Adrenal gland (tissue), 9 donors: ENCODE measurements at regions not wholly inside any gene's neighbourhood (a gene's known extent, or its start where the extent isn't known, plus 50 kb on each side); places are given as distances from the start of the nearest gene placed in this dataset.

Experiments used
- DNase-seq, 7 donors: peaks; one replicate each; pipeline ENCODE4 v3.0.0-alpha.2; 2019 to 2020
- H3K27ac ChIP-seq, 5 donors: fragments of 200-600 bp; sonication (generic) in 4 of 5; 1 replicate in 3 of 5; 2 replicates in 2 of 5; pipeline versions ENCODE4 v1.5.1 to v1.8.0; 2016 to 2020; ENCODE audit warnings: mild to moderate bottlenecking in 1 of 5
- H3K27me3 ChIP-seq: fragments of 200-600 bp; 2 replicates; pipeline ENCODE4 v1.8.0; 2021
- H3K36me3 ChIP-seq, 2 donors: fragments of 200-600 bp; replicated peaks in 1 of 2; 1 replicate in 1 of 2; 2 replicates in 1 of 2; pipeline versions ENCODE4 v1.5.1 to v1.8.0; 2018 to 2022
- H3K4me1 ChIP-seq, 2 donors: fragments of 200-600 bp; replicated peaks in 1 of 2; 1 replicate in 1 of 2; 2 replicates in 1 of 2; pipeline versions ENCODE4 v1.5.1 to v1.8.0; 2018 to 2021
- H3K4me3 ChIP-seq, 4 donors: fragments of 200-600 bp; sonication (generic) in 3 of 4; one replicate each; pipeline ENCODE4 v1.5.1; 2016 to 2018
- H3K9me3 ChIP-seq, 3 donors: fragments of 200-600 bp; sonication (generic) in 1 of 3; replicated peaks in 1 of 3; 1 replicate in 2 of 3; 2 replicates in 1 of 3; pipeline versions ENCODE4 v1.5.1 to v1.8.0; 2016 to 2021
- CTCF ChIP-seq, 6 experiments: fragments of 450-650 bp in 4 of 6; fragments of 200-600 bp in 2 of 6; sonication (generic) in 1 of 6; IDR thresholded peaks; 1 replicate in 5 of 6; 2 replicates in 1 of 6; pipeline versions ENCODE4 v1.5.1 to v1.8.0; 2016 to 2021; ENCODE audit warnings: antibody characterized with exemption in 6 of 6, mild to moderate bottlenecking in 2 of 6, moderate library complexity in 1 of 6
- POLR2A ChIP-seq, 2 donors: fragments of 450-650 bp; IDR thresholded peaks; one replicate each; pipeline ENCODE4 v1.6.1; 2017; ENCODE audit warnings: antibody characterized with exemption in 2 of 2, mild to moderate bottlenecking in 2 of 2, moderate library complexity in 1 of 2
- WGBS, 4 donors: extraction: QIAGEN DNeasy Blood & Tissue Kit in 2 of 4; methylation state at CpG; one replicate each; pipeline versions ENCODE4 v1.1.5 to v1.1.7; 2013 to 2017; 5-methylcytosine and 5-hydroxymethylcytosine counted together
- intact Hi-C, 2 donors: fragments of 100-400 bp; cut with DNase I; formaldehyde crosslinking; loops; one replicate each; pipeline versions ENCODE4 v1.14.1 to v1.15.0; 2022 to 2023
- donor health status: healthy with polysubstance abuse.
- donor health status: Bipolar disorder and iron deficiency.
- donor health status: DM: yes; HTN: yes; CAD: no.
- donor health status: DM: no; HTN: no; CAD: no.
- donor health status: DM: no; HTN: no; CAD: no.

- intact Hi-C loops = no loop called here
- no peak for DNase-seq
- 62 to 92% (median 83%) methylated on average over 4 to 5 of the region's 5 CpGs for WGBS, 4 donors
- Histone ChIP-seq H3K4me1 (no peaks in the 10 kb centered on the region), H3K4me3 (no peak overlapping the region), H3K27me3 (no peaks in the 10 kb centered on the region), H3K9me3 (no peaks in the 10 kb centered on the region), H3K36me3 (no peaks in the 10 kb centered on the region), H3K27ac (no peak overlapping the region)
- no peak for TF ChIP-seq CTCF (IDR thresholded peaks at IDR 0.05)
These were observed 64.8 kb downstream of the FAM43A start for GRCh38 chr3:194750491-194750828.

GRCh38 chr3:194755671-194756459 lies 70.2 kb downstream of the FAM43A start:
- no peak for TF ChIP-seq CTCF (IDR thresholded peaks at IDR 0.05)
- TF ChIP-seq POLR2A (IDR thresholded peaks at IDR 0.05) = no peak
- Histone ChIP-seq H3K27ac (no peak overlapping the region), H3K4me3 (no peak overlapping the region), H3K36me3 (no peaks in the 10 kb centered on the region), H3K4me1 (no peaks in the 10 kb centered on the region), H3K9me3 (no peaks in the 10 kb centered on the region), H3K27me3 (no peaks in the 10 kb centered on the region)
- WGBS, 4 donors = 83 to 91% (median 88%) methylated on average over 15 to 29 of the region's 29 CpGs
- DNase-seq = no peak
- intact Hi-C loops = no loop called here

- DNase-seq = peak in 1 of 7 donors; percentile 60
- intact Hi-C loops = no loop called here
- no peaks in the 10 kb centered on the region for H3K36me3 ChIP-seq
- 73 to 84% (median 79%) methylated on average over 3 to 4 of the region's 4 CpGs for WGBS, 4 donors
- H3K9me3 ChIP-seq = no peaks in the 10 kb centered on the region
- TF ChIP-seq POLR2A (IDR thresholded peaks at IDR 0.05) (no peak), CTCF (IDR thresholded peaks at IDR 0.05) (no peak)
- no peak overlapping the region for H3K27ac ChIP-seq
- no peaks in the 10 kb centered on the region for H3K27me3 ChIP-seq
- no peak overlapping the region for H3K4me3 ChIP-seq
- H3K4me1 ChIP-seq = no peaks in the 10 kb centered on the region
These were observed 70.7 kb downstream of the FAM43A start for GRCh38 chr3:194756460-194756779.

GRCh38 chr3:194756791-194757325 lies 71.2 kb downstream of the FAM43A start:
- H3K4me3 ChIP-seq = no peak overlapping the region
- no peak for TF ChIP-seq CTCF (IDR thresholded peaks at IDR 0.05)
- no peak for TF ChIP-seq POLR2A (IDR thresholded peaks at IDR 0.05)
- intact Hi-C loops = no loop called here
- H3K36me3 ChIP-seq = no peaks in the 10 kb centered on the region
- 73 to 80% (median 78%) methylated on average over 1 to 10 of the region's 10 CpGs for WGBS, 4 donors
- peak in 1 of 7 donors; percentile 63 for DNase-seq
- H3K9me3 ChIP-seq = no peaks in the 10 kb centered on the region
- peak overlapping the region in 1 of 5 donors; percentile 30 for H3K27ac ChIP-seq
- no peaks in the 10 kb centered on the region for H3K27me3 ChIP-seq
- no peaks in the 10 kb centered on the region for H3K4me1 ChIP-seq
